Stimulated activated naive CD8-positive, alpha-beta T cell treated with anti-CD3 and anti-CD28 coated beads, Interleukin-15, amount 100 ng/mL, for 72 hours (primary cell): ENCODE measurements at regions not wholly inside any gene's neighbourhood (a gene's known extent, or its start where the extent isn't known, plus 50 kb on each side); places are given as distances from the start of the nearest gene placed in this dataset.

ENCODE experiments used
- ATAC-seq: fragments of 150-1000 bp; cut with Tn5 transposase; 2 replicates; pipeline ENCODE4 v1.10.0; 2021; ENCODE audit warnings: mild to moderate bottlenecking, moderate library complexity
- DNase-seq, 2 donors: peaks; one replicate each; pipeline ENCODE4 v3.0.0; 2021 to 2022
- H3K27ac Mint-ChIP-seq, 2 donors: one replicate each; pipeline ENCODE4 v1.8.0; 2022; ENCODE audit warnings: mild to moderate bottlenecking in 2 of 2, mixed read lengths in 2 of 2, moderate library complexity in 2 of 2
- H3K27me3 Mint-ChIP-seq: one replicate; pipeline ENCODE4 v1.8.0; 2022; ENCODE audit warnings: mixed read lengths
- H3K4me1 Mint-ChIP-seq: one replicate; pipeline ENCODE4 v1.8.0; 2022; ENCODE audit warnings: mild to moderate bottlenecking, mixed read lengths
- H3K4me3 Mint-ChIP-seq, 2 donors: one replicate each; pipeline ENCODE4 v1.8.0; 2022; ENCODE audit warnings: mild to moderate bottlenecking in 2 of 2, mixed read lengths in 2 of 2, moderate library complexity in 1 of 2
- H3K9me3 Mint-ChIP-seq, 2 donors: one replicate each; pipeline ENCODE4 v1.8.0; 2022; ENCODE audit warnings: mixed read lengths in 2 of 2

DNA sequence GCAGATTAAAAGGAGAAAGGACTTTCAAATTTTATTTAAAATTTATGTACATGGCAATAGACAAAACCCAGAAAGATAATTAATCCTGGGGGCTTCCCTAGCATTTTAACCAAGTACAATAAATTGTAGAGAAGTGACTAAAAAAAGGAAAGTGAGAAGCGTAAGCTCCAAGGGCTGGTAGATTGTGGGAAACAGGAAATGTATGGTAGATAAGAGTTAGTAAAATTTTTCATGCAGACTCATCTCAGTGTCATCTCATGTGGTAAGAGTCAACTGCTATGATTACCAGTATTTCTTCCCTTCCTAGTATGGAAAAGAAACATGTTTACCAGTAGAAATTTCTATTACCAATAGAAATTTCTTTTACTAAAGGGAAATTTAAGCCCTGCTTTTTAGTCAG is 464.3 kb upstream of the AGTR1 start:
- no peak overlapping the region for H3K4me3 Mint-ChIP-seq
- H3K27me3 Mint-ChIP-seq, result no peaks in the 10 kb centered on the region
- ATAC-seq (no peak), DNase-seq (no peak)
- H3K27ac Mint-ChIP-seq, result no peak overlapping the region
- peaks cover 0 to 5% of the 10 kb centered on the region in 2 donors for H3K9me3 Mint-ChIP-seq
- no peaks in the 10 kb centered on the region for H3K4me1 Mint-ChIP-seq

GRCh38 chr3:148234536-148234935 is 463.2 kb upstream of the AGTR1 start:
- ATAC-seq (no peak), DNase-seq (no peak)
- no peak overlapping the region for H3K4me3 Mint-ChIP-seq
- H3K9me3 Mint-ChIP-seq, result peaks cover 0 to 5% of the 10 kb centered on the region in 2 donors
- no peaks in the 10 kb centered on the region for H3K4me1 Mint-ChIP-seq
- H3K27ac Mint-ChIP-seq, result no peak overlapping the region
- no peaks in the 10 kb centered on the region for H3K27me3 Mint-ChIP-seq

- Mint-ChIP-seq H3K27me3 (no peaks in the 10 kb centered on the region), H3K4me1 (no peaks in the 10 kb centered on the region)
Measured at GRCh38 chr3:148235566-148235965, 462.1 kb upstream of the AGTR1 start.

DNA sequence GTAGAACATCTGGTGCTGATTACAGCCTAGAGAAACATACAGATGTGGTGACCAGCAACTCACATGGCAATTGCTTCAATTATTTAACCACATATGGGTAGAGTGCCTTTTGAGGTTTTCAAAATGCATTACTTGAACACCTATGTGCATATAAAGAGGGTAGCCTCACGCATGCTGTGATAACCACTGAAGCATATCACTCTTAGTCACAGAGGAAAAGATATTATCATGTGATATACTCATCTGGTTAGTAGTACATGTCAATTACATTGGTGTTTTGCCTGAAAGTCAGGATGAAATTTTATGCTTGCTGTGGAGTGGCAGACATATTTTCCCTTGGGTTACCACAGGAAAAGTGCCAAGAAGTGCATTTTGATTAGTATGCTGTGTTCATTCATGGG is 459.3 kb upstream of the AGTR1 start:
- no peak overlapping the region for H3K27ac Mint-ChIP-seq
- DNase-seq (no peak), ATAC-seq (no peak)
- no peaks in the 10 kb centered on the region for H3K4me1 Mint-ChIP-seq
- no peak overlapping the region for H3K4me3 Mint-ChIP-seq
- no peaks in the 10 kb centered on the region for H3K27me3 Mint-ChIP-seq
- peaks cover 5 to 6% of the 10 kb centered on the region in 2 donors for H3K9me3 Mint-ChIP-seq

More at GRCh38 chr3:148235566-148235965, 462.1 kb upstream of the AGTR1 start:
- Mint-ChIP-seq H3K4me3 (no peak overlapping the region), H3K9me3 (peaks cover 0 to 5% of the 10 kb centered on the region in 2 donors), H3K27ac (no peak overlapping the region)
- DNase-seq (no peak), ATAC-seq (no peak)

DNA sequence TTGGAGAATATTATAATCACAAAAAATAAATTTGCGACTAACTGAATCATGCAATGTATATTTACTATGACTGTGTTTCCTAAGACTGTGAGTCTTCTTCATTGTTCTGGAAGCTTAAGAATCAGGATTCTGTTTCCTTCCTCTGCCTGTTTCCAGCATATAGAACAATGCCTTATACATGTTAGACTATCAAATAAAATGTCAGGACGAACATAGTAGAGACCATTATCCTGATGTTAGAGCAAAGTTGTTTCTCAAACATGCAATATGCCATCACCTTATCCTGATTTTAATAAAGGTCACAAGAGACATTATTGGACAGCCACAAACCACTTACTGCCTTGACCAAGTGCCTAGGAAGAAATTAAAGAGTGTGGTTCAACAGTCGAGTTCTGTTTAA is 457.4 kb upstream of the AGTR1 start:
- DNase-seq (no peak), ATAC-seq (no peak)
- H3K4me3 Mint-ChIP-seq, result no peak overlapping the region
- no peaks in the 10 kb centered on the region for H3K4me1 Mint-ChIP-seq
- no peak overlapping the region for H3K27ac Mint-ChIP-seq
- H3K9me3 Mint-ChIP-seq, result peaks cover 5 to 6% of the 10 kb centered on the region in 2 donors
- no peaks in the 10 kb centered on the region for H3K27me3 Mint-ChIP-seq

GRCh38 chr3:148243609-148244008 is 454.1 kb upstream of the AGTR1 start:
- no peak overlapping the region for H3K4me3 Mint-ChIP-seq
- H3K4me1 Mint-ChIP-seq, result no peaks in the 10 kb centered on the region
- H3K27ac Mint-ChIP-seq, result no peak overlapping the region
- ATAC-seq, result no peak
- H3K27me3 Mint-ChIP-seq, result no peaks in the 10 kb centered on the region
- H3K9me3 Mint-ChIP-seq, result peaks cover 5 to 6% of the 10 kb centered on the region in 2 donors
- no peak for DNase-seq

GRCh38 chr3:148246291-148246923 is 451.3 kb upstream of the AGTR1 start:
- ATAC-seq (no peak), DNase-seq (no peak)
- H3K4me1 Mint-ChIP-seq, result no peaks in the 10 kb centered on the region
- no peaks in the 10 kb centered on the region for H3K27me3 Mint-ChIP-seq
- H3K4me3 Mint-ChIP-seq, result no peak overlapping the region
- H3K27ac Mint-ChIP-seq, result no peak overlapping the region
- peaks cover 2 to 4% of the 10 kb centered on the region in 2 donors for H3K9me3 Mint-ChIP-seq

DNA sequence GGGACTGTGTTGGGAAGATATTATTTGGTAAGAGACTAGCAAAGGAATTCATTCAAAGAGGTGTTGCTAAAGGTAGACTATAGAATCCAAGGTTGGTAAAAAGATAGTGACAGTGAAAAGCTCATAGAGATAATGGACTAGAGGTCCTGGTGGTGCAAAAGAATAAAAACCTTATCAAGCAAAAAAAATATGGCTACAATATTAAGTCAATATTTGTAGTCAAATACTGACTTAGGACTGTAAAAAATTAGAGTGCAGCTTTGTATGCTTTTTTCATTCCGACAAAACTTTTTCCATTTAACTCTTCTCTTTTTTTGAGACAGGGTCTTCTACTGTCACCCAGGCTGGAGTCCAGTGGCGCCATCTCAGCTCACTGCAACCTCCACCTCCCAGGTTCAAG is 444.0 kb upstream of the AGTR1 start:
- no peaks in the 10 kb centered on the region for H3K27me3 Mint-ChIP-seq
- peaks cover 9 to 10% of the 10 kb centered on the region in 2 donors for H3K9me3 Mint-ChIP-seq
- peak overlapping the region in 1 of 2 donors; percentile 10 for H3K27ac Mint-ChIP-seq
- H3K4me1 Mint-ChIP-seq, result no peaks in the 10 kb centered on the region
- no peak overlapping the region for H3K4me3 Mint-ChIP-seq
- DNase-seq (no peak), ATAC-seq (no peak)

DNA sequence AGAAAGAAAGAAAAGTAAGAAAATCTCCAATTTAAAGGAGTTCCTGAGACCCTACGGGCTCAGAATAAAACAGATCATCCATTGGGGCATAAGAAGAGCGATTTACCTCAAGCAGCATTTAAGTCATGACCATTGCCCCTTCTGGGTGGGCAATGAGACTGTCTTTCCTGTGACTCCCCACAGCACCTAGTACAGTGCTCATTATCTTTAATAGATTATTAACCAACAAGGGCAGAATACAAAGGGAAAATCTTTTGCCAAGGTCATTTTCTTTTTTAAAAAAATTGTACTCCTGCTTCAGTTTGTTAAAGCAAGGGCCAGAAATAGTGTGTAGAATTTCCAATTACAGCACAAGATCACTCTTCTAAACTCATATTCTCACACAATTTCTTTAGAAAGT is 443.3 kb upstream of the AGTR1 start:
- ATAC-seq, result no peak
- H3K4me1 Mint-ChIP-seq, result no peaks in the 10 kb centered on the region
- no peak overlapping the region for H3K4me3 Mint-ChIP-seq
- no peak overlapping the region for H3K27ac Mint-ChIP-seq
- H3K9me3 Mint-ChIP-seq, result peaks cover 9 to 10% of the 10 kb centered on the region in 2 donors
- DNase-seq, result no peak
- H3K27me3 Mint-ChIP-seq, result no peaks in the 10 kb centered on the region

DNA sequence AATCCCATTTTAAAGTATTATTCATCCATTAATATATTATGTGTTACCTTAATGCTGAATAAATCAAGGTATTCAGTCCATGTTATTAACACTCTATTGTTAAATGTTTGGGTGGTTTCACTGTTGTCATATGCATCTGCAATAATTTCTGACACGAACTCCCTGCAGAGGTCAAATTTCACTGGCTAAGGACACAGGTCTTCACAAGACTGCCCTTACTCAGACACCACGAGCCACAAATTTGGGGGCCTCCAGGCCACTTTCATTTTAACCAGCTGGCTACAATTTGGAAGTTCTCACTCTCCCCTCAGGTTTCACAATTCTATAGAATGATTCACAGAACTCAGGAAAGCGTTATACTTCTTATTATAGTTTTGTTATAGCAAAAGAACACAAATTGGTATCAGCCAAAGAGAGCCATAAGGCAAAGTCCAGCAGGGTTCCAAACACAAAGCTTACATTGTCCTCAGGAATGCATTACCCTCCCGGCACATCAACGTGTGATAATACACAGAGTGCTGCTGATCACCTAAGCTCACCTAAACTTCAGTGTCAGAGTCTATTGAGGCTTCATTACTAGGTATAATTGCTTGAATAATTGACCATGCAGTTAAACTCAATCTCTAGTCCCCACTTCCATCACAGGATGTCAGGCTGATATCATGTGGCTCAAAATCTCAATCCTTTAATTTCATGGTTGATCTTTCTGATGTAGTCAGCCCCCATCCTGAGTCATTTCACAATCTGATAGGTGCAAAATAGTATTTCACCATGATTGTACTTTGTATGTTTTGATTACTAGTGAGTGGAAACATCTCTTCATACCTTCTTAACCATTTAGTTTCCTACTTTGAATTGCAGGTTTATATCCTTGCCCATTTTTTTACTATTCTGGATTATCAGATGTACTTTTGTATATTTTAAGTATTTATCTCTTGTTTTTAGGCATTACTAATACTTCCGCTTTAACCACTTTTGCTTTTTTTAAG is 441.4 kb upstream of the AGTR1 start:
- Mint-ChIP-seq H3K27ac (no peak overlapping the region), H3K27me3 (no peaks in the 10 kb centered on the region), H3K9me3 (peaks cover 9 to 14% of the 10 kb centered on the region in 2 donors), H3K4me3 (no peak overlapping the region), H3K4me1 (no peaks in the 10 kb centered on the region)
- no peak for ATAC-seq
- no peak for DNase-seq

DNA sequence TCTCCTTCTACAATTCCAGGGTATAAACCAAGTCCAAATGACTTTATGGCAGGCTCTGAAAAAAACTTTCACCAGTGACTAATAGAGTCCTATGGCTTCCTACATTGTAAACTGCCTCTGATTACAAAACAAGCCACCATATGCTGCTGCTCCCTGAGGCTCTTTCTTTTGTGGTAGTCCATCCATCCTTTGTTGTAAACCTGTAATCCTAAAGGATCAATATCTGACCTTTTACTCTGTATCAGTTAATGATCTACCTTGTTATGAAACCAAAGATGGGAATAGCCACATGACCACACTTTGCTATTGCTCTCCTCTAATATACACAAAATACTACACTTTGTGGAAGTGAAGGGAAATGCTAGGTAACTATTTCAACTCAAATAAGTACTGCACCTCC is 434.7 kb upstream of the AGTR1 start:
- Mint-ChIP-seq H3K9me3 (peaks cover 11 to 14% of the 10 kb centered on the region in 2 donors), H3K27me3 (no peaks in the 10 kb centered on the region), H3K4me3 (no peak overlapping the region), H3K27ac (no peak overlapping the region), H3K4me1 (no peaks in the 10 kb centered on the region)
- no peak for ATAC-seq
- DNase-seq, result no peak

- Mint-ChIP-seq H3K27me3 (no peaks in the 10 kb centered on the region), H3K4me3 (no peak overlapping the region), H3K27ac (no peak overlapping the region), H3K9me3 (peaks cover 18 to 20% of the 10 kb centered on the region in 2 donors), H3K4me1 (no peaks in the 10 kb centered on the region)
- ATAC-seq (no peak), DNase-seq (no peak)
Measured at GRCh38 chr3:148265841-148266240, 431.9 kb upstream of the AGTR1 start.

DNA sequence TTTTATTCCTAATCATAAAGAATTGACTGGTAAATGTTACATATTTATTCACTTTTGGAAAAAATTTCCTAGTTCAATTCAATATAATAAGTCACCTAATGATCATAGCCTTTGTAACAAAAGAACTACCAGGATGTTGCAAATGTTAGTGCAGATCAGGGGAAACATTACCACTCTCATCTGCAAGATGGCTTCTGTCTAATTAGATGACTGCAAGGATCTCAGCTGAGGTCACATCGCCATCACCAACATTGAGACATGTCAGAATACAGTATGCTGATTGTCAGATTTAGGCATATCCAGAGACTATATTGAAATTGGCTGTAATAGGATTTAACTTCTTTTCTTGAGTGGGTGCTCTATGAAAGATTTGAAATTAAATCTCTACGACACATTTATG is 431.4 kb upstream of the AGTR1 start:
- no peaks in the 10 kb centered on the region for H3K27me3 Mint-ChIP-seq
- DNase-seq, result no peak
- H3K27ac Mint-ChIP-seq, result no peak overlapping the region
- H3K9me3 Mint-ChIP-seq, result peaks cover 14 to 20% of the 10 kb centered on the region in 2 donors
- no peak overlapping the region for H3K4me3 Mint-ChIP-seq
- no peak for ATAC-seq
- no peaks in the 10 kb centered on the region for H3K4me1 Mint-ChIP-seq

DNA sequence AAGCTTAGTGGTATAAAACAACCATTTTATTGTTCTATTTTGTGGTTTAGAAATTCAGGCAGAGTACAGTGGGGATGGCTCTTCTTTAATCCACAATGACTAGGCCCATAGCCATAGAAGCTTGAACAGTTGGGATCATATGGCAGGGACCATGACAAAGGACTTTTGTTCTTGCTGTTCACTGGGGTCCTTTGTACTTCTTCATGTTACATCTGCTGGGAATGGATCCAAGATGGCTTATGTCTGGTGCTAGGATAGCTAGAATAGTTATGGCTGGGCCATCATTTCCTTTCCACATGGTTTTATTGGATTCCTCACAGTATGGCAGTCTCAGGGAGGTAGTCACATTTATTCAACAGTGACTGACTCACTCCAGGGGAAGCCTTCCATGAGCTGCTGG is 427.9 kb upstream of the AGTR1 start:
- Mint-ChIP-seq H3K9me3 (peaks cover 12 to 13% of the 10 kb centered on the region in 2 donors), H3K27ac (peak overlapping the region in 1 of 2 donors; percentile 24), H3K4me1 (no peaks in the 10 kb centered on the region), H3K4me3 (no peak overlapping the region), H3K27me3 (no peaks in the 10 kb centered on the region)
- ATAC-seq (no peak), DNase-seq (no peak)

GRCh38 chr3:148280623-148281242 is 417.0 kb upstream of the AGTR1 start:
- DNase-seq (no peak), ATAC-seq (no peak)
- Mint-ChIP-seq H3K27ac (no peak overlapping the region), H3K4me3 (no peak overlapping the region), H3K4me1 (no peaks in the 10 kb centered on the region), H3K9me3 (peaks cover under 1 to 4% of the 10 kb centered on the region in 2 donors), H3K27me3 (no peaks in the 10 kb centered on the region)

GRCh38 chr3:148289159-148289558 is 408.5 kb upstream of the AGTR1 start:
- Mint-ChIP-seq H3K4me1 (no peaks in the 10 kb centered on the region), H3K27ac (no peak overlapping the region), H3K9me3 (peaks cover 2 to 8% of the 10 kb centered on the region in 2 donors), H3K27me3 (no peaks in the 10 kb centered on the region), H3K4me3 (no peak overlapping the region)
- no peak for ATAC-seq
- DNase-seq, result no peak
